Kidney (tissue), 13 donors: ENCODE measurements at regions not wholly inside any gene's neighbourhood (a gene's known extent, or its start where the extent isn't known, plus 50 kb on each side); places are given as distances from the start of the nearest gene placed in this dataset.

Source experiments
- DNase-seq, 5 donors: peaks; one replicate each; pipeline ENCODE4 v3.0.0-alpha.2; 2013 to 2020
- FAIRE-seq: peaks from 2 replicates; lab custom pipeline; 2012; peaks lifted over from hg19 to GRCh38; lab: Jason Lieb, UNC
- H3K27ac ChIP-seq, 2 donors: one replicate each; pipeline ENCODE4 v1.7.0; 2013; ENCODE audit warnings: low read depth in 2 of 2, low read length in 2 of 2, inconsistent platforms in 1 of 2
- H3K27me3 ChIP-seq: one replicate; pipeline ENCODE4 v1.7.1; 2013; ENCODE audit warnings: low read length, inconsistent platforms; ENCODE audit not compliant: control insufficient read depth, insufficient read depth
- H3K36me3 ChIP-seq, 3 donors: one replicate each; pipeline versions ENCODE4 v1.7.0 to v1.7.1; 2013; ENCODE audit warnings: low read length in 3 of 3, control low read depth in 1 of 3, inconsistent platforms in 1 of 3; ENCODE audit not compliant: insufficient read depth in 3 of 3, control insufficient read depth in 2 of 3
- H3K4me1 ChIP-seq, 3 donors: one replicate each; pipeline versions ENCODE4 v1.7.0 to v1.7.1; 2013; ENCODE audit warnings: low read length in 3 of 3, inconsistent platforms in 1 of 3, low read depth in 1 of 3; ENCODE audit not compliant: control insufficient read depth in 2 of 3, insufficient read depth in 2 of 3
- H3K4me3 ChIP-seq, 3 donors: one replicate each; pipeline versions ENCODE4 v1.7.0 to v1.8.1; 2013; ENCODE audit warnings: low read length in 3 of 3, control low read depth in 1 of 3, inconsistent platforms in 1 of 3
- H3K9ac ChIP-seq, 3 donors: one replicate each; pipeline versions ENCODE4 v1.7.0 to v1.7.1; 2013; ENCODE audit warnings: low read length in 3 of 3, control low read depth in 1 of 3, inconsistent platforms in 1 of 3
- H3K9me3 ChIP-seq, 3 donors: one replicate each; pipeline versions ENCODE4 v1.7.0 to v1.7.1; 2013; ENCODE audit warnings: low read length in 3 of 3, control low read depth in 1 of 3, inconsistent platforms in 1 of 3; ENCODE audit not compliant: control insufficient read depth in 2 of 3, insufficient read depth in 1 of 3
- CTCF ChIP-seq: IDR thresholded peaks from 3 replicates; pipeline ENCODE4 v1.5.1; 2012; ENCODE audit warnings: mild to moderate bottlenecking, moderate library complexity, borderline replicate concordance; ENCODE audit not compliant: insufficient read depth; ENCODE audit errors: extremely low read depth
- intact Hi-C: fragments of 100-400 bp; cut with DNase I; formaldehyde crosslinking; loops from one replicate; pipeline ENCODE4 v1.11.1; 2022
- donor health status: control.
- donor health status: control.
- donor health status: control.
- donor health status: control.
- donor health status: control.
- donor health status: DM: yes; HTN: yes; CAD: no.
- donor health status: Normal renal cell carcinoma (clear cell type).

GRCh38 chr4:3851881-3852280 is 85.7 kb downstream of the ADRA2C start:
- H3K27ac ChIP-seq: no peak overlapping the region
- no peaks in the 10 kb centered on the region for H3K36me3 ChIP-seq
- DNase-seq (no peak), FAIRE-seq (no peak)
- no peak for TF ChIP-seq CTCF
- no peaks in the 10 kb centered on the region for H3K4me1 ChIP-seq
- H3K4me3 ChIP-seq: no peak overlapping the region
- H3K9me3 ChIP-seq: peaks cover 0 to 9% (median 0%) of the 10 kb centered on the region in 3 donors
- H3K9ac ChIP-seq: no peak overlapping the region
- intact Hi-C loops: no loop called here
- H3K27me3 ChIP-seq: no peaks in the 10 kb centered on the region

GRCh38 chr4:3852309-3852708 is 86.1 kb downstream of the ADRA2C start:
- H3K36me3 ChIP-seq: no peaks in the 10 kb centered on the region
- DNase-seq (no peak), FAIRE-seq (no peak)
- H3K4me3 ChIP-seq: no peak overlapping the region
- TF ChIP-seq CTCF: no peak
- peaks cover 0 to 9% (median 0%) of the 10 kb centered on the region in 3 donors for H3K9me3 ChIP-seq
- no peak overlapping the region for H3K9ac ChIP-seq
- H3K27ac ChIP-seq: no peak overlapping the region
- H3K27me3 ChIP-seq: no peaks in the 10 kb centered on the region
- H3K4me1 ChIP-seq: no peaks in the 10 kb centered on the region
- intact Hi-C loops: no loop called here

GRCh38 chr4:3852711-3853110 is 86.5 kb downstream of the ADRA2C start:
- Histone ChIP-seq H3K9me3 (peaks cover 0 to 9% (median 0%) of the 10 kb centered on the region in 3 donors), H3K36me3 (no peaks in the 10 kb centered on the region), H3K9ac (no peak overlapping the region), H3K27ac (no peak overlapping the region), H3K4me1 (no peaks in the 10 kb centered on the region), H3K4me3 (no peak overlapping the region), H3K27me3 (no peaks in the 10 kb centered on the region)
- intact Hi-C loops: no loop called here
- TF ChIP-seq CTCF: no peak
- no peak for FAIRE-seq
- peak in 1 of 5 donors; percentile 6 for DNase-seq
